ENCODE measurements at regions not wholly inside any gene's neighbourhood (a gene's known extent, or its start where the extent isn't known, plus 50 kb on each side); places are given as distances from the start of the nearest gene placed in this dataset.

DNA sequence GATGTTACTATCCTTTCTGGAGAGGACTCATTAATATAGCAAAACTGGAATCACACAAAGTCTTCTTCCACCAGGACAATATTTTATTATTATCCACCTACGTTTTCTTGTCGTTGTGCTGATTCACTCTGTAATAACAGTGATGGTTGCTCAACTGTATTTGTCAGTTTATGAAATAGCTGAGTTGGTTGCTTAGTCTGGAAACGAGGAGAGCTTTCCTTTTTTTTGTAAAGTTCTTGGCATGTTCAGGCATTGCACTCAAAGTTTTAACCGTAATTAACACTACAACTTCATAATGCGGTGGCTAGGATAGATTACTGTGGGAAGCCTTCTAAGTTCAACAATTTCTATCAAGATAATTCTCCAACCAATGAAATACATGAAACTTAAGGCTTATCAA lies 131.2 kb downstream of the RAP2B start:
- 50% methylated on average over 5 of the region's 5 CpGs for WGBS (ENCODE audit: insufficient coverage, low coverage, low lambda C conversion rate, missing lambda C conversion rate)
- TF ChIP-seq POLR2A (IDR thresholded peaks at IDR 0.05) (no peak), CTCF (IDR thresholded peaks at IDR 0.05) (no peak)
- intact Hi-C loops (cut with DNase I) = no loop called here
- Histone ChIP-seq H3K27me3 (no peaks in the 10 kb centered on the region), H3K36me3 (no peaks in the 10 kb centered on the region), H3K9me3 (no peaks in the 10 kb centered on the region), H3K4me1 (no peaks in the 10 kb centered on the region), H3K4me3 (no peak overlapping the region), H3K27ac (no peak overlapping the region)
- ATAC-seq = peak in 2 of 4 donors; percentile 28 to 34
- DNase-seq = no peak

- Histone ChIP-seq H3K27me3 (no peaks in the 10 kb centered on the region), H3K9me3 (no peaks in the 10 kb centered on the region), H3K27ac (no peak overlapping the region), H3K4me1 (no peaks in the 10 kb centered on the region), H3K4me3 (no peak overlapping the region), H3K36me3 (no peaks in the 10 kb centered on the region)
- TF ChIP-seq CTCF (IDR thresholded peaks at IDR 0.05) (no peak), POLR2A (IDR thresholded peaks at IDR 0.05) (no peak)
- intact Hi-C loops (cut with DNase I) = no loop called here
- ATAC-seq = no peak
- DNase-seq = no peak
These were observed 133.9 kb downstream of the RAP2B start for GRCh38 chr3:153295901-153296300.

DNA sequence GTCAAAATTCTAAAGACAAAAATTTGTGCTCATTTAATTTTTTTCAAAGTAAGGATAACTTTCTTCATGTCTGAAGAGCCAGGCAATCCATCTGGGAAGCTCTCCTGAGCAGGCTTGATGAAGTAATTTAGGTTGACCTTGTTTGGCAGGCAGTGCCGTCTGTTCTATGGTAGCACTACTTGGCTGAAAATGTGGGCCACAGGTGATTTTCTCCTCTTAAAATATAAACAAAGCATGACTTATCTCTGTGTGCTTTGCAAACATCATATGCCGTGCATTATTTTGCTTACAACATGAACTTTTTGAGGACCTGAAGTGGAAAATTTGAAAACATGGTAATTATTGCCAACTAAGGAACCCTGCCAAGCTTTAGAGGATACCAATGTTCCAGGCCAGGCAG lies 143.2 kb downstream of the RAP2B start:
- DNase-seq (no peak), ATAC-seq (peak; percentile 37 to 95 (median 83))
- TF ChIP-seq POLR2A (IDR thresholded peaks at IDR 0.05) (no peak), CTCF (IDR thresholded peaks at IDR 0.05) (no peak)

GRCh38 chr3:153311541-153311940 lies 149.5 kb downstream of the RAP2B start:
- intact Hi-C loops (cut with DNase I) = no loop called here

More for the DNA sequence above, 143.2 kb downstream of the RAP2B start:
- WGBS (ENCODE audit: insufficient coverage, low coverage, low lambda C conversion rate, missing lambda C conversion rate) = 20% methylated on average over 2 of the region's 2 CpGs
- Histone ChIP-seq H3K27ac (no peak overlapping the region), H3K9me3 (no peaks in the 10 kb centered on the region), H3K36me3 (no peaks in the 10 kb centered on the region), H3K4me3 (no peak overlapping the region), H3K27me3 (no peaks in the 10 kb centered on the region), H3K4me1 (peaks cover 0 to 8% (median 0%) of the 10 kb centered on the region in 4 donors)
- intact Hi-C loops (cut with DNase I) = no loop called here

More at GRCh38 chr3:153311541-153311940, 149.5 kb downstream of the RAP2B start:
- no peaks in the 10 kb centered on the region for H3K36me3 ChIP-seq
- no peaks in the 10 kb centered on the region for H3K27me3 ChIP-seq
- TF ChIP-seq POLR2A (IDR thresholded peaks at IDR 0.05) = no peak
- no peak for TF ChIP-seq CTCF (IDR thresholded peaks at IDR 0.05)
- ATAC-seq (no peak), DNase-seq (no peak)
- 40% methylated on average over 1 of the region's 1 CpG for WGBS (ENCODE audit: insufficient coverage, low coverage, low lambda C conversion rate, missing lambda C conversion rate)
- no peaks in the 10 kb centered on the region for H3K4me1 ChIP-seq
- H3K9me3 ChIP-seq = no peaks in the 10 kb centered on the region
- no peak overlapping the region for H3K27ac ChIP-seq
- H3K4me3 ChIP-seq = no peak overlapping the region
